ENCODE measurements at regions not wholly inside any gene's neighbourhood (a gene's known extent, or its start where the extent isn't known, plus 50 kb on each side); places are given as distances from the start of the nearest gene placed in this dataset.

DNA sequence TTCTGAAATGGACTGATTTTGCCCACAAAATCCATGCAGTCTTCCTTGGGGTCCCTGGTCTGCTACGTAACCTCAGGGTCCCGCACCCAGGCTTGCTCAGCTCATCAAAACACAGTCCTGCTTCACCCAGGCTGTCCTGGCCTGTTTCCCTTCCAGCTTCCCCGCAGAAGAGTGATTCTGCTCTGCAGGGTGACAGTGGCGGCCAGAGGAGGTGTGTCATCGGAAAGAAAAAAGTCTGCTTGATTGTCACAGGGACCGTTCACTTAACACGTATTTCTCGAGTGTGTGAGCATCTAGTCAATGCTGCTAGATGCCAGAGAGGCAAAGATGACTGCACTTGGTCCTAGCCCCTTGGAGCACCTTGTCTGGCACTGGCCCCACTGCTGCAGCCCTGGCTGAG lies 50.1 kb upstream of the ABHD2 start:
- TF ChIP-seq, protein P1, sequence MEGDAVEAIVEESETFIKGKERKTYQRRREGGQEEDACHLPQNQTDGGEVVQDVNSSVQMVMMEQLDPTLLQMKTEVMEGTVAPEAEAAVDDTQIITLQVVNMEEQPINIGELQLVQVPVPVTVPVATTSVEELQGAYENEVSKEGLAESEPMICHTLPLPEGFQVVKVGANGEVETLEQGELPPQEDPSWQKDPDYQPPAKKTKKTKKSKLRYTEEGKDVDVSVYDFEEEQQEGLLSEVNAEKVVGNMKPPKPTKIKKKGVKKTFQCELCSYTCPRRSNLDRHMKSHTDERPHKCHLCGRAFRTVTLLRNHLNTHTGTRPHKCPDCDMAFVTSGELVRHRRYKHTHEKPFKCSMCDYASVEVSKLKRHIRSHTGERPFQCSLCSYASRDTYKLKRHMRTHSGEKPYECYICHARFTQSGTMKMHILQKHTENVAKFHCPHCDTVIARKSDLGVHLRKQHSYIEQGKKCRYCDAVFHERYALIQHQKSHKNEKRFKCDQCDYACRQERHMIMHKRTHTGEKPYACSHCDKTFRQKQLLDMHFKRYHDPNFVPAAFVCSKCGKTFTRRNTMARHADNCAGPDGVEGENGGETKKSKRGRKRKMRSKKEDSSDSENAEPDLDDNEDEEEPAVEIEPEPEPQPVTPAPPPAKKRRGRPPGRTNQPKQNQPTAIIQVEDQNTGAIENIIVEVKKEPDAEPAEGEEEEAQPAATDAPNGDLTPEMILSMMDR (IDR thresholded peaks at IDR 0.05; ENCODE audit: insufficient read depth, low read depth, low read length): no peak
- no peak overlapping the region for H3K4me3 ChIP-seq (ENCODE audit: low read depth, low read length)
- DNase-seq (ENCODE audit: low read depth): no peak

Data from fibroblast of villous mesenchyme (primary cell).